CD4-positive, alpha-beta T cell treated with Interleukin-4 for 4 hours (primary cell): ENCODE measurements at regions not wholly inside any gene's neighbourhood (a gene's known extent, or its start where the extent isn't known, plus 50 kb on each side); places are given as distances from the start of the nearest gene placed in this dataset.

Experiments used
- DNase-seq: peaks from one replicate; pipeline ENCODE4 v3.0.0-alpha.2; 2020

- DNase-seq, result no peak
Observed at GRCh38 chr2:33788044-33788443, 188.9 kb upstream of the FAM98A start.

- no peak for DNase-seq
Observed at GRCh38 chr2:33786881-33787280, 187.8 kb upstream of the FAM98A start.

GRCh38 chr2:33785201-33786106 is 186.4 kb upstream of the FAM98A start:
- DNase-seq, result no peak

- no peak for DNase-seq
Observed at GRCh38 chr2:33784488-33784887, 185.4 kb upstream of the FAM98A start.

- no peak for DNase-seq
Observed at GRCh38 chr2:33782395-33783230, 183.5 kb upstream of the FAM98A start.

- DNase-seq, result no peak
Observed at GRCh38 chr2:33777786-33778185, 178.7 kb upstream of the FAM98A start.

- no peak for DNase-seq
Observed at GRCh38 chr2:33775306-33775705, 176.2 kb upstream of the FAM98A start.

GRCh38 chr2:33770023-33770422 is 170.9 kb upstream of the FAM98A start:
- no peak for DNase-seq

- DNase-seq, result no peak
Observed at GRCh38 chr2:33766175-33766574, 167.1 kb upstream of the FAM98A start.

GRCh38 chr2:33765122-33765521 is 166.0 kb upstream of the FAM98A start:
- DNase-seq, result no peak

GRCh38 chr2:33764551-33764950 is 165.5 kb upstream of the FAM98A start:
- no peak for DNase-seq

- no peak for DNase-seq
Observed at GRCh38 chr2:33763671-33764310, 164.7 kb upstream of the FAM98A start.

GRCh38 chr2:33762636-33763035 is 163.5 kb upstream of the FAM98A start:
- DNase-seq, result no peak

- DNase-seq, result no peak
Observed at GRCh38 chr2:33746208-33746800, 147.2 kb upstream of the FAM98A start.

- DNase-seq, result no peak
Observed at GRCh38 chr2:33735096-33735495, 136.0 kb upstream of the FAM98A start.

- no peak for DNase-seq
Observed at GRCh38 chr2:33730804-33731203, 131.7 kb upstream of the FAM98A start.

GRCh38 chr2:33730193-33730592 is 131.1 kb upstream of the FAM98A start:
- no peak for DNase-seq

GRCh38 chr2:33729353-33729752 is 130.3 kb upstream of the FAM98A start:
- no peak for DNase-seq

- no peak for DNase-seq
Observed at GRCh38 chr2:33728106-33728505, 129.0 kb upstream of the FAM98A start.

- DNase-seq, result no peak
Observed at GRCh38 chr2:33727361-33728032, 128.4 kb upstream of the FAM98A start.

- DNase-seq, result no peak
Observed at GRCh38 chr2:33726415-33726814, 127.3 kb upstream of the FAM98A start.

- DNase-seq, result no peak
Observed at GRCh38 chr2:33723329-33723728, 124.2 kb upstream of the FAM98A start.
